Umbilical cord (tissue), 1 donor: ENCODE measurements at regions not wholly inside any gene's neighbourhood (a gene's known extent, or its start where the extent isn't known, plus 50 kb on each side); places are given as distances from the start of the nearest gene placed in this dataset.
"Not testable (repeated sequence)": the region's sequence is repeated elsewhere in the genome, so short reads cannot be mapped to it uniquely, and the experiment has no call there.

Source experiments
- DNase-seq: peaks from one replicate; pipeline ENCODE4 v3.0.0-alpha.2; 2015; ENCODE audit warnings: low spot score

GRCh38 chr9:106218854-106219253, 524.5 kb downstream of the TMEM38B start:
- DNase-seq, result no peak

- DNase-seq, result no peak
Observed at GRCh38 chr9:106220415-106220814, 526.1 kb downstream of the TMEM38B start.

GRCh38 chr9:106228861-106229260, 534.5 kb downstream of the TMEM38B start:
- no peak for DNase-seq

- no peak for DNase-seq
Observed at GRCh38 chr9:106233116-106233515, 538.8 kb downstream of the TMEM38B start.

- not testable (repeated sequence) for DNase-seq
Observed at GRCh38 chr9:106260908-106261307, 566.6 kb downstream of the TMEM38B start.

DNA sequence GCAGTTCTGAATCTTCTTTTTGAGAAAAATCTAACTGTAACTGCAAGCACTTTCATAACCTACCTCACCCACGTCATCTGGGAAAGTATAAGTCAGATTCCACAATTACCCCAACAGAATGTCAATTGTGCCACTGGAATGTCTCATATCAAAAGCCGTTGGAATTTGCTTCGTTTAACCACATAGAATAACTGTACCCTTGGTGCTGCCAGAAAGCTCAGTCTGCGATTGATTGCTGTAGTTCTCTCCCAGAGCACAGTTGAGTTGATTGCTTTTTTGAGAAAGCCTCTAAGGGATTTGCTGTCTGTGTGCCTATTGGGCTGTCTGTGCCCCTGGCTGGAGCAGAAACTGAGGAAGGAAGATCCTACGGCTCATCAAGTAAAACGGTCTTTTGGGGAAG, 583.6 kb downstream of the TMEM38B start:
- DNase-seq, result no peak

DNA sequence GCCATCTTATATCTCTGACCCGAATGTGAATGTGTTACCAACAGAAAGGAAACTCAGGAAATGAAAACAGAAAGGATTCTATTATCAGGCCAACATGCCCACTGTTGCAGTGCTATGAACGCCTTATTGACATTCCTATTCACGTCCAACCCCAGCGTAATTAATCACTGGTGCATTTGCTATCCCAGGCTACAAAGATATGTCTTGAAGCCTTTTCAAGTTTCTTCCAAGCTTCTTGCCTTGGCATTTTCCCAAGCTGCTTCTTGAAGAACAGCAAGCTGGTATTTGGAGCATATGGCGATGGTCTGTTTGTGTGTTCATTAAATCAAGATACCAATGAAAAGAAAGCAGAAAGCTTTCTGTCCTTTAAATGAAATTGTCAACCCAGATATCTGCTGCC, 579.2 kb upstream of the ZNF462 start:
- peak; percentile 18 for DNase-seq

DNA sequence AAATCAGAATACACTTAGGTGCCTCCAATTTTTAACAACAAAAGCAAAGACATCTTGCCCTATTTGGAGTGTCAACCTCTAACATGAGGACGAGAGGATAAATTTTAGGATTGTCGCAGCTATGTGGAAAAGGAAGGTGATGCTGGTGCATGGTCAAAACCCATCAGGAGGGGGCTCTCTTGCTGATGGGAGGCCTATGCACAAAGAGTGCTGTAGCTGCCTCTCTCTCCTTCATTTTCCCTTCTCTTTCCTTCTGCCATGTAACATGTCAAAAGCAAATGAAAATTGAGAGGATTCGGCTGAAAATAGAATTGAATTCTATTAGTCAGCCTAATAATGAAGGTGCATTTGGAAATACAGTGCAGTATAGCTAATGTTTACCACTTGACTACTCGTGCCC, 578.7 kb upstream of the ZNF462 start:
- no peak for DNase-seq

DNA sequence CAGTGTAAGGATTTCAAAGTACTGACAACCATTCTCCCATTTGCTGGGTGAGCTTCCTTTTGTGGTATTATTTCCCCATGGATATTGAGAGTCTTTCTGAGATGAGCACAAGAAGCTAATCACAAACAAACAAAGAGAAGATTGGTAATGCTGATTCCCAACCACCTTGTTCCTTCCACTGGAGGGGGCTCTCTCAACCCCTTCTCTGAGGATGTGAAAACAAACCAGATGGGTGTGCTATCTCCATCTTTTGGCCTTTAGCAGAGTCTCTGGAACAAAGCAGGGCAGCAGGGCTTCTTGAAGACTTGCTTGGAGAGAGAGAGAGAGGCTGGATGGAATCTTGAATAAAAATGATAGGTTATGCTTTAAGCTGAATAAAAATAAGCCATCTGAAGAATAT, 576.7 kb upstream of the ZNF462 start:
- peak; percentile 40 for DNase-seq

DNA sequence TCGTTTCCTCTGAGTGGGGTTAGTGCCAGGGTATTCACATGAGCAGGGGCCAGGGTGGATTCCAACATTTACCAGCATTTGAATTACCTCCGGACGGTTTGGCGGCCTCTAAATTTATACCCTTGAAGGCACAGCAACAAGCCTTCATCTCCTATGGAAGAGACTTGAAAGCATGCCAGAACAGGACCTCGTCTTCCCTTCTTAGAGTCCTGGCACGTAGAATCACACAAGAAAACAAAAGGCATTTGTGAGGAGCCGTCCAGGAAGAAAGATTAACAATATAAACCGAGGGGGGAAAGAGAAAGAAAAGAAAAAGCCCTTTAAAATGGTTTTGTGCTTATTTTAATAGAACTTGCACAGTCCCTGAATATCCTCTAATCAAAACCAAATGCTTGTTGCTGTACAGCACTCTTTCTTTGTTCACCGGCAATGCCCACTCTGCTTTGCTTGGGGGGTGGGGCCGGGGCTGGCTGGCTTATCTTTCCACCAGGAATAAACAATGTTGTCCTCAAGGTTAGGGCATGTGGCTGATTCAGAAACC, 575.8 kb upstream of the ZNF462 start:
- DNase-seq, result peak; percentile 39

- DNase-seq, result no peak
Observed at GRCh38 chr9:106287731-106288130, 575.2 kb upstream of the ZNF462 start.

DNA sequence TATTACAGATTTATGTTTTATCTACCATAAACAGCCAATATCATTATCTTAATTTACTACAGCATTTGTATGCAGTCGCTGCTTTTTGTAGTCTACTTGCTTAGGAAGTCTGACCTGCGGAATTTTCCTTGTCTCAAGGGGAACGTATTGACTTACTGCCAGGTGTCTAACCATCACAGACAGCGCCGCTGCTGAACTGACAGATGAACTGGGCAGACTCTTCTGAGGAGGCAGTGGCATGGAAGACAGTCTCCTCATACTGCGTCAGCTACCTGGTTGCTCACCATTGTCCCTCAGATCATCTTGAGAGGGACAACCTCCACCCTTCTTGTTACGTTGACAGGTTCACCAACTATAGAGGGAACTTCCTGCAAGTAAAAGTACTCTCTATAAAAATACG, 574.3 kb upstream of the ZNF462 start:
- DNase-seq, result no peak

DNA sequence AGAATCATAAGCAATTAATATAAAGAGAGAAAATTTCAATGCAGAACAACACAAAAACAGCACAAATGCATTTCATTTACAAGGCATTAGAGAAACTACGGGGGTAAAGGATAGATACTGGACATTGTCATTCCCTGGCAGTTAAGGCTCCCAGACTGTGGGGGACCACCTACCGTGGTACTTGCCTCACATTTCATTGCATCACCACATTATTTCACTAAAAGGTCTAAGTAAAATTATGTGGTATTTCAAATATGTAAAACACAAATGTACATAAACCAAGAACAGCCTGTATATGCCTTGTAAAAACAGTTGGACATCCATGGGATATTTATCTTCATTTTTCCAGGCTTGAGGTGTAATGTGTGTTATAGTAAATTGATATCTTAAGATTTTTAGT, 571.2 kb upstream of the ZNF462 start:
- DNase-seq, result no peak

DNA sequence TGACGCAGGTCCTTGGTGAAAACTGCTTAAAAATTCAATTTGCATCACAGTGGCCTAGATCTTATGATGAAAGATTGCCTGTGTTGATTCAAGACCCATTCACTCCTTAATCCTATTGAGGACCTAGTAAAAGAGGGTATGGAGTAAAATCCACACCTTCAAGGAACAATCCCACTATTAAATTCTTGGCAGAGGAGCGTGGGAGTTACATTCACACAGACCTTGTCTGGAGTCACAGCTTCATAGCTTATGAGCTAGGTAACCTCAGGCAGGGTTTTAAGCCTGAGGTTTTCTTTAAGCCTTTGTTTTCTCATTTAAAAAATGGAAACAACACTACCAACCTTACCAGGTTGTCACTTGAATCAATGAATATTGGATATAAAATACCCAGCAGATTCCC, 566.5 kb upstream of the ZNF462 start:
- DNase-seq, result no peak

- no peak for DNase-seq
Observed at GRCh38 chr9:106298997-106299396, 564.0 kb upstream of the ZNF462 start.

- no peak for DNase-seq
Observed at GRCh38 chr9:106304401-106304920, 558.5 kb upstream of the ZNF462 start.

GRCh38 chr9:106305428-106306133, 557.4 kb upstream of the ZNF462 start:
- DNase-seq, result no peak

GRCh38 chr9:106307670-106308069, 555.3 kb upstream of the ZNF462 start:
- DNase-seq, result no peak

- DNase-seq, result no peak
Observed at GRCh38 chr9:106309925-106310324, 553.0 kb upstream of the ZNF462 start.

- DNase-seq, result no peak
Observed at GRCh38 chr9:106310782-106311181, 552.2 kb upstream of the ZNF462 start.

DNA sequence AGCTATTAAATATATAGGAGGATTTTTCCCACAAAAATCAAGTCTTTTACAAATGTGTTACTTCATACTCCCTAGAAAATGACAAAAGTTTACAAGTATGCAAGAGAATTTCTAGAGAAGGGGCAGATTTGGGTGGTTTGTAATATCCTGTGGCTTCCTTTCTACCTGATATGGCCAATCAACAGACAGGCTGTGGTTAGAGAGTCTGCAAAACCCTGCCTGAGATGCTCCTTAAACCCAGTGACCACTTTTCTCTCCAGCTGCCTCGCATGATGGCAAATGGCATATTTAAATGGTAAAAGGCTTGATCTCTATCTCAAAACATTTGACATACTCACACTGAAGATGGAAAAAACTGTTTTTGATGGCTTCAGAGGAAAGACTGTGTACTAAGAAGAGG, 550.1 kb upstream of the ZNF462 start:
- no peak for DNase-seq

- DNase-seq, result no peak
Observed at GRCh38 chr9:106314476-106314875, 548.5 kb upstream of the ZNF462 start.

GRCh38 chr9:106321394-106322180, 541.4 kb upstream of the ZNF462 start:
- DNase-seq, result no peak
